ENCODE measurements at regions not wholly inside any gene's neighbourhood (a gene's known extent, or its start where the extent isn't known, plus 50 kb on each side); places are given as distances from the start of the nearest gene placed in this dataset.

DNA sequence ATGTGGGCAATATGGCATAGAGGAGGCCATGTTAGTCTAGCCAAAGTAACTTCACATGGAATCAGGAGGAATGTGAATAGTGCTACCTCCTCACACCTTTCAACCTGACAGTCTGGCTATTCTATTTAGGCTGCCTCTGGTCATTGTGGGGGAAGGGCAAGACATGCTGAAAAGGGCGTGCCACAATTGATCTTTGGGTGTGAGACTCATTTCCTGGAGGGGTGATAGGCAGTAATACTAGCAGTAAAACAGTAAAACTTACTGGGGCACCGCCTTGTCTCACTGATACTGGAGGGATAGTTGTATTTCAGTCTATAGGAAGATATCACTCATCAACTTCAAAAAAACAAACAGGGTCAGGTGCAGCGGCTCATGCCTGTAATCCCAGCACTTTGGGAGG is 88.7 kb downstream of the TMEM168 start:
- Histone ChIP-seq H3K9me3 (no peaks in the 10 kb centered on the region; the same call in 1 of the 2 replicates), H4K20me1 (ENCODE audit: insufficient read depth) (no peaks in the 10 kb centered on the region), H3K27me3 (ENCODE audit: insufficient read depth) (no peaks in the 10 kb centered on the region), H3K79me2 (ENCODE audit: insufficient read depth) (no peaks in the 10 kb centered on the region), H3K4me1 (ENCODE audit: control insufficient read depth in 1 of 2, insufficient read depth in 2 of 2, low read depth in 1 of 2, low read length in 1 of 2) (no peaks in the 10 kb centered on the region), H3K27ac (ENCODE audit: low read depth in 2 of 2, low read length in 1 of 2) (no peak overlapping the region), H3K9ac (no peak overlapping the region), H2AFZ (ENCODE audit: low read depth) (no peak overlapping the region), H3K4me2 (no peak overlapping the region), H3F3A (replicated peaks; ENCODE audit: insufficient read depth) (no peaks in the 10 kb centered on the region), H3K9me2 (no peaks in the 10 kb centered on the region), H3K4me3 (ENCODE audit: low read depth in 2 of 2, low read length in 1 of 2) (no peak overlapping the region), H3K36me3 (replicated peaks in 1 of 2; ENCODE audit: control insufficient read depth in 1 of 2, insufficient read depth in 2 of 2, low read length in 1 of 2) (no peaks in the 10 kb centered on the region)
- 30% methylated on average over 3 of the region's 3 CpGs for WGBS (ENCODE audit: low lambda C conversion rate)
- DNase-seq = no peak
- no peak for TF ChIP-seq TEAD4 (IDR thresholded peaks at IDR 0.05; ENCODE audit: borderline replicate concordance, insufficient read depth)
- no peak for TF ChIP-seq NFIC (IDR thresholded peaks at IDR 0.05; ENCODE audit: borderline replicate concordance)
- no peak for TF ChIP-seq FOXM1 (IDR thresholded peaks at IDR 0.05; ENCODE audit: low read depth)
- no peak for TF ChIP-seq YY1 (IDR thresholded peaks at IDR 0.05; ENCODE audit: low read depth)
- TF ChIP-seq FOSL2 (IDR thresholded peaks at IDR 0.05; ENCODE audit: borderline replicate concordance, low read depth) = no peak
- no peak for TF ChIP-seq FOXJ3 (CRISPR knock-in tag; IDR thresholded peaks at IDR 0.05)
- TF ChIP-seq RAD21 (IDR thresholded peaks at IDR 0.05; ENCODE audit: low read length) = no peak
- TF ChIP-seq TCF12 (IDR thresholded peaks at IDR 0.05) = no peak
- no peak for TF ChIP-seq RXRA (IDR thresholded peaks at IDR 0.05; ENCODE audit: borderline replicate concordance, low read depth)
- TF ChIP-seq EZH2phosphoT487 (IDR thresholded peaks at IDR 0.05; ENCODE audit: borderline replicate concordance, low read depth) = no peak
- TF ChIP-seq REST (IDR thresholded peaks at IDR 0.05; ENCODE audit: low read depth, low read length) = no peak
- TF ChIP-seq, protein P1, sequence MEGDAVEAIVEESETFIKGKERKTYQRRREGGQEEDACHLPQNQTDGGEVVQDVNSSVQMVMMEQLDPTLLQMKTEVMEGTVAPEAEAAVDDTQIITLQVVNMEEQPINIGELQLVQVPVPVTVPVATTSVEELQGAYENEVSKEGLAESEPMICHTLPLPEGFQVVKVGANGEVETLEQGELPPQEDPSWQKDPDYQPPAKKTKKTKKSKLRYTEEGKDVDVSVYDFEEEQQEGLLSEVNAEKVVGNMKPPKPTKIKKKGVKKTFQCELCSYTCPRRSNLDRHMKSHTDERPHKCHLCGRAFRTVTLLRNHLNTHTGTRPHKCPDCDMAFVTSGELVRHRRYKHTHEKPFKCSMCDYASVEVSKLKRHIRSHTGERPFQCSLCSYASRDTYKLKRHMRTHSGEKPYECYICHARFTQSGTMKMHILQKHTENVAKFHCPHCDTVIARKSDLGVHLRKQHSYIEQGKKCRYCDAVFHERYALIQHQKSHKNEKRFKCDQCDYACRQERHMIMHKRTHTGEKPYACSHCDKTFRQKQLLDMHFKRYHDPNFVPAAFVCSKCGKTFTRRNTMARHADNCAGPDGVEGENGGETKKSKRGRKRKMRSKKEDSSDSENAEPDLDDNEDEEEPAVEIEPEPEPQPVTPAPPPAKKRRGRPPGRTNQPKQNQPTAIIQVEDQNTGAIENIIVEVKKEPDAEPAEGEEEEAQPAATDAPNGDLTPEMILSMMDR (IDR thresholded peaks at IDR 0.05) = no peak
- TF ChIP-seq, protein P2, sequence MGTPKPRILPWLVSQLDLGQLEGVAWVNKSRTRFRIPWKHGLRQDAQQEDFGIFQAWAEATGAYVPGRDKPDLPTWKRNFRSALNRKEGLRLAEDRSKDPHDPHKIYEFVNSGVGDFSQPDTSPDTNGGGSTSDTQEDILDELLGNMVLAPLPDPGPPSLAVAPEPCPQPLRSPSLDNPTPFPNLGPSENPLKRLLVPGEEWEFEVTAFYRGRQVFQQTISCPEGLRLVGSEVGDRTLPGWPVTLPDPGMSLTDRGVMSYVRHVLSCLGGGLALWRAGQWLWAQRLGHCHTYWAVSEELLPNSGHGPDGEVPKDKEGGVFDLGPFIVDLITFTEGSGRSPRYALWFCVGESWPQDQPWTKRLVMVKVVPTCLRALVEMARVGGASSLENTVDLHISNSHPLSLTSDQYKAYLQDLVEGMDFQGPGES (IDR thresholded peaks at IDR 0.05; ENCODE audit: low read depth, low read length) = no peak
- TF ChIP-seq JUND (IDR thresholded peaks at IDR 0.05) = no peak
- TF ChIP-seq RCOR1 (IDR thresholded peaks at IDR 0.05; ENCODE audit: low read length) = no peak
- TF ChIP-seq SMC3 (IDR thresholded peaks at IDR 0.05; ENCODE audit: low read depth, low read length) = no peak
- TF ChIP-seq ELF1 (IDR thresholded peaks at IDR 0.05) = no peak
- POLR2A ChIA-PET = no interaction called here
- CTCF ChIA-PET = interaction anchor here (0.8 kb wide), 1 partner anchor 10 kb away, joined by 3 read pairs; no protein-coding TSS in a partner anchor

All from SK-N-SH (cell line).